Epithelial cell of esophagus (primary cell): ENCODE measurements at regions not wholly inside any gene's neighbourhood (a gene's known extent, or its start where the extent isn't known, plus 50 kb on each side); places are given as distances from the start of the nearest gene placed in this dataset.

Experiments used
- DNase-seq: peaks from one replicate; pipeline ENCODE4 v3.0.0; 2010; ENCODE audit warnings: low read depth
- H3K4me3 ChIP-seq: 2 replicates; pipeline ENCODE4 v1.5.1; 2011; ENCODE audit warnings: mild to moderate bottlenecking, low read length, control low read depth
- CTCF ChIP-seq: IDR thresholded peaks from 2 replicates; pipeline ENCODE4 v1.5.1; 2011; ENCODE audit warnings: low read depth, mild to moderate bottlenecking, low read length, control low read depth, inconsistent platforms; ENCODE audit not compliant: insufficient read depth; ENCODE audit errors: missing control alignments

- H3K4me3 ChIP-seq: no peak overlapping the region
- no peak for TF ChIP-seq CTCF
- peak; percentile 34 for DNase-seq
Observed at GRCh38 chr12:115597157-115597712, 680.3 kb downstream of the MED13L start.

- TF ChIP-seq CTCF: no peak
- H3K4me3 ChIP-seq: no peak overlapping the region
- DNase-seq: no peak
Observed at GRCh38 chr12:115588131-115588530, 689.4 kb downstream of the MED13L start.

- no peak for TF ChIP-seq CTCF
- peak; percentile 37 for DNase-seq
- H3K4me3 ChIP-seq: no peak overlapping the region
Observed at GRCh38 chr12:115584156-115584555, 693.3 kb downstream of the MED13L start.

GRCh38 chr12:115583591-115583990 lies 693.9 kb downstream of the MED13L start:
- no peak for TF ChIP-seq CTCF
- no peak for DNase-seq
- no peak overlapping the region for H3K4me3 ChIP-seq

GRCh38 chr12:115577401-115577800 lies 700.1 kb downstream of the MED13L start:
- no peak for TF ChIP-seq CTCF
- no peak overlapping the region for H3K4me3 ChIP-seq
- no peak for DNase-seq

- no peak overlapping the region for H3K4me3 ChIP-seq
- TF ChIP-seq CTCF: no peak
- DNase-seq: no peak
Observed at GRCh38 chr12:115574826-115575225, 702.7 kb downstream of the MED13L start.

DNA sequence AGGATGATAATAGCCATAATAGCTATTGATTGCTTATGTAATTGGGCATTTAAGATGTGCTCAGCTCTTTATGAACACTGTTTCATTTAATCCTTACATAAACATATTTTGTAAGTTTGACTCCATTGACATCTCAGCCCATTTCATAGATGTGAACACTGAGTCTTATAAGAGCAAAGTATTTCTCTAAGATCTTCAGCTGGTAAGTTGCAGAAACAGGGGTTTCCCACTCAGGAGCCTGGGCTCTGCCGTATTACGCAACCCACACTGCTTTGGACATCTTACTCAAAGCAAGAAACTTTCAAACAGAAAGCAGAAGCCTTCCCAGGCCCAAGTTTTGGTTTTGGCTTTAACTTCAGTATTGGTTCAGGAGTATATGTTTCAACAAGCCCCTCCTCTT lies 705.1 kb downstream of the MED13L start:
- DNase-seq: no peak
- H3K4me3 ChIP-seq: no peak overlapping the region
- no peak for TF ChIP-seq CTCF
